ENCODE measurements at regions not wholly inside any gene's neighbourhood (a gene's known extent, or its start where the extent isn't known, plus 50 kb on each side); places are given as distances from the start of the nearest gene placed in this dataset.

DNA sequence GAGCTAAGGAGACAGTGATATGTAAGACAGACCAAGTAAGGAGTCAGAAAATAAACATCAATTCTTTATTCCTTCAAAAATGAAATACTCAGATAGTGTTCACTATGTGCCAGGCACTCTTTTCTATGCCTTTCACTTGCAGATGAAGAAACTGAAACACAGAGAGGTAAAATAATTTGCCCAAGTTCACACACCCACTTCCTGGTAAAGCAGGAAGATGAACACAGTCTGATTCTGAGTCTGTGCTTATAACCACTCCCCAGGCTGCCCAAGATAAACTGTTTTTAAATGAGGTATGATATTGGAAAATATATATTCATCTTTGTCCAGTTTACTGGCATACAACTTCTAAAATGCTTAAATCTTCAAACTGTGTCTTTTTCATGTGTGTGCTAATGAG, 294.4 kb upstream of the NPVF start:
- TF ChIP-seq, protein P1, sequence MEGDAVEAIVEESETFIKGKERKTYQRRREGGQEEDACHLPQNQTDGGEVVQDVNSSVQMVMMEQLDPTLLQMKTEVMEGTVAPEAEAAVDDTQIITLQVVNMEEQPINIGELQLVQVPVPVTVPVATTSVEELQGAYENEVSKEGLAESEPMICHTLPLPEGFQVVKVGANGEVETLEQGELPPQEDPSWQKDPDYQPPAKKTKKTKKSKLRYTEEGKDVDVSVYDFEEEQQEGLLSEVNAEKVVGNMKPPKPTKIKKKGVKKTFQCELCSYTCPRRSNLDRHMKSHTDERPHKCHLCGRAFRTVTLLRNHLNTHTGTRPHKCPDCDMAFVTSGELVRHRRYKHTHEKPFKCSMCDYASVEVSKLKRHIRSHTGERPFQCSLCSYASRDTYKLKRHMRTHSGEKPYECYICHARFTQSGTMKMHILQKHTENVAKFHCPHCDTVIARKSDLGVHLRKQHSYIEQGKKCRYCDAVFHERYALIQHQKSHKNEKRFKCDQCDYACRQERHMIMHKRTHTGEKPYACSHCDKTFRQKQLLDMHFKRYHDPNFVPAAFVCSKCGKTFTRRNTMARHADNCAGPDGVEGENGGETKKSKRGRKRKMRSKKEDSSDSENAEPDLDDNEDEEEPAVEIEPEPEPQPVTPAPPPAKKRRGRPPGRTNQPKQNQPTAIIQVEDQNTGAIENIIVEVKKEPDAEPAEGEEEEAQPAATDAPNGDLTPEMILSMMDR (conservative IDR thresholded peaks at IDR 0.05; ENCODE audit: low read depth, low read length) = no peak
- TF ChIP-seq EZH2 (IDR thresholded peaks at IDR 0.05; ENCODE audit: borderline replicate concordance, low read depth, low read length, poor library complexity, severe bottlenecking) = no peak
